Suprapubic skin (tissue), 4 donors: ENCODE measurements at regions not wholly inside any gene's neighbourhood (a gene's known extent, or its start where the extent isn't known, plus 50 kb on each side); places are given as distances from the start of the nearest gene placed in this dataset.

ENCODE experiments used
- DNase-seq, 2 donors: peaks; one replicate each; pipeline ENCODE4 v3.0.0-alpha.2; 2019; ENCODE audit warnings: low spot score in 2 of 2
- H3K27ac ChIP-seq: fragments of 200-600 bp; sonication (generic); one replicate; pipeline ENCODE4 v1.5.1; 2019
- H3K27me3 ChIP-seq: fragments of 200-600 bp; sonication (generic); one replicate; pipeline ENCODE4 v1.5.1; 2019
- H3K36me3 ChIP-seq: fragments of 200-600 bp; sonication (generic); one replicate; pipeline ENCODE4 v1.5.1; 2019
- H3K4me1 ChIP-seq: fragments of 200-600 bp; sonication (generic); one replicate; pipeline ENCODE4 v1.5.1; 2019
- H3K4me3 ChIP-seq: fragments of 200-600 bp; sonication (generic); one replicate; pipeline ENCODE4 v1.5.1; 2019; ENCODE audit warnings: mild to moderate bottlenecking
- H3K9me3 ChIP-seq: fragments of 200-600 bp; sonication (generic); one replicate; pipeline ENCODE4 v1.5.1; 2019
- EP300 ChIP-seq: sonication (generic); formaldehyde crosslinking; IDR thresholded peaks from one replicate; pipeline ENCODE4 v1.6.1; 2017; ENCODE audit warnings: antibody characterized with exemption
- POLR2A ChIP-seq, 2 donors: fragments of 450-650 bp; IDR thresholded peaks; one replicate each; pipeline ENCODE4 v1.6.1; 2017; ENCODE audit warnings: antibody characterized with exemption in 2 of 2, mild to moderate bottlenecking in 2 of 2, moderate library complexity in 2 of 2
- POLR2AphosphoS5 ChIP-seq, 3 donors: sonication (generic); formaldehyde crosslinking; IDR thresholded peaks; one replicate each; pipeline ENCODE4 v1.6.1; 2017; ENCODE audit warnings: antibody characterized with exemption in 3 of 3
- WGBS: methylation state at CpG from one replicate; pipeline ENCODE4 v1.1.5; 2018; 5-methylcytosine and 5-hydroxymethylcytosine counted together
- TF ChIP-seq, protein P1 (sequence below), 2 donors: fragments of 200-600 bp in 1 of 2; fragments of 450-650 bp in 1 of 2; sonication (generic) in 1 of 2; IDR thresholded peaks; one replicate each; pipeline ENCODE4 v1.5.1; 2016 to 2019; ENCODE audit warnings: antibody characterized with exemption in 2 of 2, mild to moderate bottlenecking in 1 of 2, moderate library complexity in 1 of 2

DNA sequence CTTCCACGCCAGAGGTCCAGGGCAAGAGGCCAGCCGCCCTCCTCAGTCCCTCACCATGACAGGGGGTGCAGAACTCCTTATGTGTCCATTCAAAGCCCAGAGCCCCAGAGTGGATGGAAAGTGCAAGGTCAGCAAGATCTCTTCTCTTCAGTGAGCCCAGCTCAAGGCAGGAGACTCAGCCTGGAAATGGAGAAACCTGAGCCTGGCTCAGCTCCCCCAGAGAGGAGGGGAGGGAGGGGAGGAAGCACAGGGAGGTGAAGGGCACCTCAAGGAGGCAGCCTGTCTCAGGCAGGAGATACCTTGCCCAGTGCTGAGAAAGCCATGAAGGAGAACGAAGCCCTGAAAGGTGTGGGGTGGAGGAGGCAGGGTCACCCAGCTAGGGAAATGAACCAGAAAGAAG lies 121.8 kb upstream of the PJA1 start:
- no peak for DNase-seq
- Histone ChIP-seq H3K27ac (no peak overlapping the region), H3K4me1 (peaks cover 4% of the 10 kb centered on the region), H3K36me3 (no peaks in the 10 kb centered on the region), H3K27me3 (no peaks in the 10 kb centered on the region), H3K9me3 (no peaks in the 10 kb centered on the region), H3K4me3 (no peak overlapping the region)
- 79% methylated on average over 2 of the region's 3 CpGs for WGBS
- TF ChIP-seq POLR2AphosphoS5 (IDR thresholded peaks at IDR 0.05): no peak

DNA sequence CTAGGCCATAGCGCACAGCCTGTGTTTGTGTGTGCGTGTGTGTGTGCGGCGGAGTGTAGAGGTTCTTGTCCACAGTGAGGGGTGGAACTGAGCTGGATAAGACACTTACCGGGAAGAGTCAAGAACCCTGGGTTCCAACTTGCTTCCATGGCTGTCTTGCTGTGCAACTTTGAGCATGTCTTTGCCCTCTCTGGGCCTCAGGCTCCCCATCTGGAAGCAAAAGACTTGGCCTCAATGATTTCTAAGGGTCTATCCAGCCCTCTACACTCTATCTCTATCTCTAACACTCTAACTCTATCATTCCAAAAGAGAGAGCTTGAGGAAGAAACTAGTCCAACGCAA lies 121.3 kb upstream of the PJA1 start:
- H3K27ac ChIP-seq: no peak overlapping the region
- WGBS: 84% methylated on average over 6 of the region's 6 CpGs

DNA sequence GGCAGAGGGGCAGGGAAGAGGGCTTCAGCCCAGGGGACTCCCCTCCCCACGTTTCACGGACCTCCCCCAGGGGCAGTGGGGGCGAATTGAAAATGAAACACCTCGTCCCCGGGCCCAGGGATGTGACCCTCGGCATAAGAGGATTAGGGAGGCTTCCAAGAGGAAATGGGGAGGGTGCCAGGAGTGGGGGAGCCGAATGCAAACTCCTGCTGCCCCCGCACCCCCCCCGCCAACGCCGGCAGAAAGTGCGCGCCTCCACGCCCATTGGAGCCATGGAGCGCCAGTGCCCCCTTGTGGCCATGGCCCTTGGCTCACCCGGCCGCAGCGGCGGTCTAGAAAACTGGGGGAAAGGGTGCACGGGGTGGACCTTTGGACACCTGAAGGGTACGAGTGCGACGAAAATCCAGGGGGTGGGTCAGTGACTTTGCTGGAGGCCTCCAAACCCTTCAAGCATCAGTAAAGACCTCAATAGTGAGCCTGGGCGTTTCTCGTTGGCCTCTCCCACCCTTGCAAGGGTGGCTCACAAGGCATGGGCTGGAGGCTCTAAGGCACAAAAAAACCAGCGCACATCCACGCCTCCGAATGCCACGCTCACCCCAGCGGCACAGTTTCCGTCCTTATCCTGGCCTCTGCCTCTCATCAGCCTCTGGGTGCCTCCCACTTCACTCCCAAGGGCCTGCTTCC lies 120.8 kb upstream of the PJA1 start:
- Histone ChIP-seq H3K4me1 (peaks cover 4% of the 10 kb centered on the region), H3K27ac (peak overlapping the region; percentile 34), H3K4me3 (peak overlapping the region; percentile 48), H3K36me3 (no peaks in the 10 kb centered on the region), H3K27me3 (no peaks in the 10 kb centered on the region), H3K9me3 (no peaks in the 10 kb centered on the region)
- TF ChIP-seq, protein P1, sequence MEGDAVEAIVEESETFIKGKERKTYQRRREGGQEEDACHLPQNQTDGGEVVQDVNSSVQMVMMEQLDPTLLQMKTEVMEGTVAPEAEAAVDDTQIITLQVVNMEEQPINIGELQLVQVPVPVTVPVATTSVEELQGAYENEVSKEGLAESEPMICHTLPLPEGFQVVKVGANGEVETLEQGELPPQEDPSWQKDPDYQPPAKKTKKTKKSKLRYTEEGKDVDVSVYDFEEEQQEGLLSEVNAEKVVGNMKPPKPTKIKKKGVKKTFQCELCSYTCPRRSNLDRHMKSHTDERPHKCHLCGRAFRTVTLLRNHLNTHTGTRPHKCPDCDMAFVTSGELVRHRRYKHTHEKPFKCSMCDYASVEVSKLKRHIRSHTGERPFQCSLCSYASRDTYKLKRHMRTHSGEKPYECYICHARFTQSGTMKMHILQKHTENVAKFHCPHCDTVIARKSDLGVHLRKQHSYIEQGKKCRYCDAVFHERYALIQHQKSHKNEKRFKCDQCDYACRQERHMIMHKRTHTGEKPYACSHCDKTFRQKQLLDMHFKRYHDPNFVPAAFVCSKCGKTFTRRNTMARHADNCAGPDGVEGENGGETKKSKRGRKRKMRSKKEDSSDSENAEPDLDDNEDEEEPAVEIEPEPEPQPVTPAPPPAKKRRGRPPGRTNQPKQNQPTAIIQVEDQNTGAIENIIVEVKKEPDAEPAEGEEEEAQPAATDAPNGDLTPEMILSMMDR (IDR thresholded peaks at IDR 0.05): peak; percentile 70 to 82
- no peak for TF ChIP-seq EP300
- DNase-seq: peak in 1 of 2 donors; percentile 76
- WGBS: 10% methylated on average over 27 of the region's 31 CpGs

More for the DNA sequence above, 121.3 kb upstream of the PJA1 start:
- DNase-seq: no peak
- Histone ChIP-seq H3K36me3 (no peaks in the 10 kb centered on the region), H3K4me3 (no peak overlapping the region), H3K27me3 (no peaks in the 10 kb centered on the region), H3K4me1 (peaks cover 4% of the 10 kb centered on the region), H3K9me3 (no peaks in the 10 kb centered on the region)
- TF ChIP-seq, protein P1 (IDR thresholded peaks at IDR 0.05): no peak
- TF ChIP-seq POLR2AphosphoS5 (IDR thresholded peaks at IDR 0.05) (no peak), POLR2A (IDR thresholded peaks at IDR 0.05) (no peak), EP300 (no peak)

DNA sequence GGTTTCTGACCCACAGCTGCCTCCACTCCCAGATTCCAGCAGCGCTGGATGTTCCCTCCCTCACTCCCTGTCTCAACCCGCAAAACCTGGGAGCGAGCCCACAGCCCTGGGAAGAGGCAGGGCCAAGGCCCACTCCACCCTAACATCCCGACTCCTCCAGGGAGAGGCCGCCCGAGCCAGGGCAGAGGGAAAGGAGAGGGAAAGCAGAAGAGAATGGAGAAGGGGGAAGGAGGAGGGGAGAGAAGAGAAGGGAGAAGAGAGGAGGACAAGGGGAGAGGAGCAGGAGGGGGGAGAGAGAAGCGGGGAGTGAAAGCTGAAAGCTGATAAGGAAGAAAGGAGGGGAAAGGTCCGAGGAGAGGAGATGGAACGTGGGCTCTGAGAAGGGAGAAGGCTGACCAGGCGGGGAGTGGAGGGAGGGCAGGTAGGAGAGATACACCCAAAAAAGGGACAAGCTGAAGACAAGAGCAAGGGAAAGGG lies 120.2 kb upstream of the PJA1 start:
- Histone ChIP-seq H3K36me3 (no peaks in the 10 kb centered on the region), H3K4me1 (peaks cover 4% of the 10 kb centered on the region), H3K27me3 (no peaks in the 10 kb centered on the region), H3K9me3 (no peaks in the 10 kb centered on the region), H3K27ac (peak overlapping the region; percentile 34), H3K4me3 (peak overlapping the region; percentile 48)
- no peak for TF ChIP-seq POLR2A (IDR thresholded peaks at IDR 0.05)
- TF ChIP-seq, protein P1 (IDR thresholded peaks at IDR 0.05): no peak
- TF ChIP-seq EP300: no peak
- no peak for TF ChIP-seq POLR2AphosphoS5 (IDR thresholded peaks at IDR 0.05)
- no peak for DNase-seq
- WGBS: 17% methylated on average over 10 of the region's 10 CpGs

DNA sequence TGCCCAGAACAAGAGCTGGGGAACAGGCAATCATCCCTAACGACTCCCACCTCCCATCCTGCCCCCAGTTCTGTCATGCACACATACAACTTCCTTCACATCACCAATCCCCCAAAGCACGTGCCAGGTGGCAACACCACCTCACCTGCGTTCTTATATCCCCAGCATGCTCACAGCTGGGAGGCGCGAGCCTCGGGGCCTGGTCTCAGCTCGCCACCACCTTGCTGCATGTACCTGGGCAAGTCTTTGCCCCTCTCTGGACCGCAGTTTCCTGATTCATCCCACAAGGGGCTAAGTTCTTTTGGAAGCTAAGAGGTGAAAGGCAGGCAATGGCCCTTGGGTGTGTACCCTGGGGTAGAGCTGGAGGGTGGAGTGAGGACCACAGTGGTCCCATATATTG lies 119.2 kb upstream of the PJA1 start:
- WGBS: 77% methylated on average over 8 of the region's 8 CpGs
- peaks cover 4% of the 10 kb centered on the region for H3K4me1 ChIP-seq
- no peaks in the 10 kb centered on the region for H3K9me3 ChIP-seq
- no peak overlapping the region for H3K4me3 ChIP-seq
- no peak for DNase-seq
- H3K36me3 ChIP-seq: no peaks in the 10 kb centered on the region
- H3K27me3 ChIP-seq: no peaks in the 10 kb centered on the region
- TF ChIP-seq POLR2AphosphoS5 (IDR thresholded peaks at IDR 0.05) (no peak), EP300 (no peak), POLR2A (IDR thresholded peaks at IDR 0.05) (no peak)
- TF ChIP-seq, protein P1 (IDR thresholded peaks at IDR 0.05): no peak
- H3K27ac ChIP-seq: no peak overlapping the region
